C4-2B (cell line): ENCODE measurements at regions not wholly inside any gene's neighbourhood (a gene's known extent, or its start where the extent isn't known, plus 50 kb on each side); places are given as distances from the start of the nearest gene placed in this dataset.

ENCODE experiments used
- H3K27ac ChIP-seq: fragments of 450-650 bp; 2 replicates; pipeline ENCODE4 v1.5.1; 2017
- CTCF ChIP-seq: fragments of 450-650 bp; conservative IDR thresholded peaks from 2 replicates; pipeline ENCODE4 v1.5.1; 2017; ENCODE audit warnings: mild to moderate bottlenecking
- ZFX ChIP-seq: fragments of 450-650 bp; IDR thresholded peaks from 2 replicates; pipeline ENCODE4 v1.6.1; 2017

- H3K27ac ChIP-seq = no peak overlapping the region
- TF ChIP-seq ZFX (no peak), CTCF (peak; percentile 99)
Observed at GRCh38 chr13:29713839-29714238, 118.4 kb upstream of the SLC7A1 start.

GRCh38 chr13:29711776-29712175, 116.3 kb upstream of the SLC7A1 start:
- no peak for TF ChIP-seq ZFX
- TF ChIP-seq CTCF = no peak

GRCh38 chr13:29710511-29710910, 115.0 kb upstream of the SLC7A1 start:
- H3K27ac ChIP-seq = no peak overlapping the region
- TF ChIP-seq ZFX (no peak), CTCF (no peak)

More at GRCh38 chr13:29711776-29712175, 116.3 kb upstream of the SLC7A1 start:
- H3K27ac ChIP-seq = no peak overlapping the region

- no peak for TF ChIP-seq ZFX
- no peak for TF ChIP-seq CTCF
- no peak overlapping the region for H3K27ac ChIP-seq
Observed at GRCh38 chr13:29709407-29710069, 114.0 kb upstream of the SLC7A1 start.

GRCh38 chr13:29707876-29708543, 112.5 kb upstream of the SLC7A1 start:
- peak; percentile 93 for TF ChIP-seq CTCF
- TF ChIP-seq ZFX = no peak
- no peak overlapping the region for H3K27ac ChIP-seq

GRCh38 chr13:29706923-29707322, 111.4 kb upstream of the SLC7A1 start:
- TF ChIP-seq ZFX (no peak), CTCF (no peak)

GRCh38 chr13:29704648-29705047, 109.2 kb upstream of the SLC7A1 start:
- TF ChIP-seq CTCF (no peak), ZFX (no peak)
- H3K27ac ChIP-seq = no peak overlapping the region

More at GRCh38 chr13:29706923-29707322, 111.4 kb upstream of the SLC7A1 start:
- no peak overlapping the region for H3K27ac ChIP-seq
